HL-60 (cell line): ENCODE measurements at regions not wholly inside any gene's neighbourhood (a gene's known extent, or its start where the extent isn't known, plus 50 kb on each side); places are given as distances from the start of the nearest gene placed in this dataset.

Experiments used
- GABPA ChIP-seq: IDR thresholded peaks from 2 replicates; pipeline ENCODE4 v1.6.1; 2012; ENCODE audit warnings: low read depth
- POLR2AphosphoS5 ChIP-seq: IDR thresholded peaks from 2 replicates; pipeline ENCODE4 v1.6.1; 2012; ENCODE audit warnings: low read depth
- SPI1 ChIP-seq: IDR thresholded peaks from 2 replicates; pipeline ENCODE4 v1.6.1; 2012; ENCODE audit warnings: low read depth, mild to moderate bottlenecking, borderline replicate concordance
- TF ChIP-seq, protein P1 (sequence below): IDR thresholded peaks from one replicate; pipeline ENCODE4 v1.5.1; 2011; ENCODE audit warnings: low read length, control low read depth, inconsistent platforms; ENCODE audit not compliant: insufficient read depth
- TF ChIP-seq, protein P2 (sequence below): IDR thresholded peaks from 2 replicates; pipeline ENCODE4 v1.6.1; 2012; ENCODE audit warnings: low read depth; ENCODE audit not compliant: insufficient replicate concordance

DNA sequence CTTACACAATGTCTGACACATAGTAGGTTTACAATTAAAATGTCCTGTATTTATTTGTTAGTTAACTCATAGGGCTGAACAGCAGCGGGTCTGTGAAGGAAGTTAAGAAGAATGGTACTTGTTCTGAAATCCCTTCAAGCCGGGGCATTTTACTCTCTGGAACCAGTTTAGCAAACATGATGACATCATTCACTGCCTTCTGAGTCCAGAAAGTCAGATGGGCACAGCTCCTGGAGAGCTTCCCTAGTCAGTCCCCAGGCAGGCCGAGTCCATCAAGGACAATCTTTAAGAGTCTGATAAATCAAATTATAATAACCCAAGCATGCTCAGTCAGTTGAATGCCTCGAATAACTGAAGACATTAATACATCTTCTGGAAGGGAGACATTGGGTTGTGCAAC, 125.4 kb upstream of the DAB1 start:
- TF ChIP-seq, protein P1, sequence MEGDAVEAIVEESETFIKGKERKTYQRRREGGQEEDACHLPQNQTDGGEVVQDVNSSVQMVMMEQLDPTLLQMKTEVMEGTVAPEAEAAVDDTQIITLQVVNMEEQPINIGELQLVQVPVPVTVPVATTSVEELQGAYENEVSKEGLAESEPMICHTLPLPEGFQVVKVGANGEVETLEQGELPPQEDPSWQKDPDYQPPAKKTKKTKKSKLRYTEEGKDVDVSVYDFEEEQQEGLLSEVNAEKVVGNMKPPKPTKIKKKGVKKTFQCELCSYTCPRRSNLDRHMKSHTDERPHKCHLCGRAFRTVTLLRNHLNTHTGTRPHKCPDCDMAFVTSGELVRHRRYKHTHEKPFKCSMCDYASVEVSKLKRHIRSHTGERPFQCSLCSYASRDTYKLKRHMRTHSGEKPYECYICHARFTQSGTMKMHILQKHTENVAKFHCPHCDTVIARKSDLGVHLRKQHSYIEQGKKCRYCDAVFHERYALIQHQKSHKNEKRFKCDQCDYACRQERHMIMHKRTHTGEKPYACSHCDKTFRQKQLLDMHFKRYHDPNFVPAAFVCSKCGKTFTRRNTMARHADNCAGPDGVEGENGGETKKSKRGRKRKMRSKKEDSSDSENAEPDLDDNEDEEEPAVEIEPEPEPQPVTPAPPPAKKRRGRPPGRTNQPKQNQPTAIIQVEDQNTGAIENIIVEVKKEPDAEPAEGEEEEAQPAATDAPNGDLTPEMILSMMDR: no peak
- no peak for TF ChIP-seq POLR2AphosphoS5
- TF ChIP-seq, protein P2, sequence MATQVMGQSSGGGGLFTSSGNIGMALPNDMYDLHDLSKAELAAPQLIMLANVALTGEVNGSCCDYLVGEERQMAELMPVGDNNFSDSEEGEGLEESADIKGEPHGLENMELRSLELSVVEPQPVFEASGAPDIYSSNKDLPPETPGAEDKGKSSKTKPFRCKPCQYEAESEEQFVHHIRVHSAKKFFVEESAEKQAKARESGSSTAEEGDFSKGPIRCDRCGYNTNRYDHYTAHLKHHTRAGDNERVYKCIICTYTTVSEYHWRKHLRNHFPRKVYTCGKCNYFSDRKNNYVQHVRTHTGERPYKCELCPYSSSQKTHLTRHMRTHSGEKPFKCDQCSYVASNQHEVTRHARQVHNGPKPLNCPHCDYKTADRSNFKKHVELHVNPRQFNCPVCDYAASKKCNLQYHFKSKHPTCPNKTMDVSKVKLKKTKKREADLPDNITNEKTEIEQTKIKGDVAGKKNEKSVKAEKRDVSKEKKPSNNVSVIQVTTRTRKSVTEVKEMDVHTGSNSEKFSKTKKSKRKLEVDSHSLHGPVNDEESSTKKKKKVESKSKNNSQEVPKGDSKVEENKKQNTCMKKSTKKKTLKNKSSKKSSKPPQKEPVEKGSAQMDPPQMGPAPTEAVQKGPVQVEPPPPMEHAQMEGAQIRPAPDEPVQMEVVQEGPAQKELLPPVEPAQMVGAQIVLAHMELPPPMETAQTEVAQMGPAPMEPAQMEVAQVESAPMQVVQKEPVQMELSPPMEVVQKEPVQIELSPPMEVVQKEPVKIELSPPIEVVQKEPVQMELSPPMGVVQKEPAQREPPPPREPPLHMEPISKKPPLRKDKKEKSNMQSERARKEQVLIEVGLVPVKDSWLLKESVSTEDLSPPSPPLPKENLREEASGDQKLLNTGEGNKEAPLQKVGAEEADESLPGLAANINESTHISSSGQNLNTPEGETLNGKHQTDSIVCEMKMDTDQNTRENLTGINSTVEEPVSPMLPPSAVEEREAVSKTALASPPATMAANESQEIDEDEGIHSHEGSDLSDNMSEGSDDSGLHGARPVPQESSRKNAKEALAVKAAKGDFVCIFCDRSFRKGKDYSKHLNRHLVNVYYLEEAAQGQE: no peak
- no peak for TF ChIP-seq GABPA
- no peak for TF ChIP-seq SPI1
